Central memory CD8-positive, alpha-beta T cell (primary cell): ENCODE measurements at regions not wholly inside any gene's neighbourhood (a gene's known extent, or its start where the extent isn't known, plus 50 kb on each side); places are given as distances from the start of the nearest gene placed in this dataset.

Experiments used
- ATAC-seq: fragments of 150-1000 bp; cut with Tn5 transposase; replicated peaks from 2 replicates; pipeline ENCODE4 v1.10.0; 2022; ENCODE audit warnings: mild to moderate bottlenecking, moderate FRiP score, moderate number of reproducible peaks; ENCODE audit not compliant: poor library complexity, severe bottlenecking; ENCODE audit errors: extremely low read depth
- DNase-seq, 2 donors: peaks; one replicate each; pipeline ENCODE4 v3.0.0; 2021; ENCODE audit warnings: low spot score in 2 of 2
- H3K27ac Mint-ChIP-seq: one replicate; pipeline ENCODE4 v1.8.0; 2022; ENCODE audit warnings: low read depth, mild to moderate bottlenecking, moderate library complexity, mixed read lengths
- H3K27me3 Mint-ChIP-seq: one replicate; pipeline ENCODE4 v1.8.0; 2022; ENCODE audit warnings: mixed read lengths
- H3K36me3 Mint-ChIP-seq: one replicate; pipeline ENCODE4 v1.8.0; 2022; ENCODE audit warnings: mild to moderate bottlenecking, moderate library complexity, mixed read lengths; ENCODE audit not compliant: insufficient read depth
- H3K4me1 Mint-ChIP-seq: one replicate; pipeline ENCODE4 v1.8.0; 2022; ENCODE audit warnings: mixed read lengths
- H3K4me3 Mint-ChIP-seq: one replicate; pipeline ENCODE4 v1.8.0; 2022; ENCODE audit warnings: mild to moderate bottlenecking, moderate library complexity, mixed read lengths
- H3K9me3 Mint-ChIP-seq: one replicate; pipeline ENCODE4 v1.8.0; 2022; ENCODE audit warnings: mixed read lengths

DNA sequence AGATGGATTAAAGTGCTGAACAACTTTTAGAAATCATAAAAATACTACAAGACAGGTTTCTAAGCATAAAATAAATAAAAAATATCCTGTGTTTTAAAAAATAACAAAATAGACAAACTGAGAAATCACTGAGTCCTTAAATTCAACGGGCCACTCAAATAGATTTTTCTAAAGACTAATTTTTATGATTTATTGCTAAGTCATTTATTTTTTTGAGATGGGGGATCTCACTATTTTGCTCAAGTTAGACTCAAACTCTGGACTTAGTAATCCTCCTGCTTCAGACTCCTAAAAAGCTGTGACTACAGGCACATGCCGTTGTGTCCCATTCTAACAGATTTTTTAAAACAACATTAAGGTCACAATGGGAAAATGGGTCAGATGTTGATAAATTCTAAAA is 121.0 kb upstream of the THSD7A start:
- ATAC-seq (no peak), DNase-seq (no peak)
- Mint-ChIP-seq H3K9me3 (no peaks in the 10 kb centered on the region), H3K4me3 (no peak overlapping the region), H3K36me3 (no peaks in the 10 kb centered on the region), H3K27me3 (no peaks in the 10 kb centered on the region), H3K4me1 (no peaks in the 10 kb centered on the region), H3K27ac (no peak overlapping the region)

GRCh38 chr7:11956991-11957390 is 125.0 kb upstream of the THSD7A start:
- DNase-seq (no peak), ATAC-seq (no peak)
- Mint-ChIP-seq H3K4me3 (no peak overlapping the region), H3K36me3 (no peaks in the 10 kb centered on the region), H3K4me1 (no peaks in the 10 kb centered on the region), H3K9me3 (no peaks in the 10 kb centered on the region), H3K27me3 (no peaks in the 10 kb centered on the region), H3K27ac (no peak overlapping the region)

GRCh38 chr7:11957956-11958355 is 126.0 kb upstream of the THSD7A start:
- no peaks in the 10 kb centered on the region for H3K27me3 Mint-ChIP-seq
- no peak overlapping the region for H3K4me3 Mint-ChIP-seq
- H3K27ac Mint-ChIP-seq: no peak overlapping the region
- no peak for ATAC-seq
- no peaks in the 10 kb centered on the region for H3K4me1 Mint-ChIP-seq
- DNase-seq: no peak
- no peaks in the 10 kb centered on the region for H3K9me3 Mint-ChIP-seq
- no peaks in the 10 kb centered on the region for H3K36me3 Mint-ChIP-seq

DNA sequence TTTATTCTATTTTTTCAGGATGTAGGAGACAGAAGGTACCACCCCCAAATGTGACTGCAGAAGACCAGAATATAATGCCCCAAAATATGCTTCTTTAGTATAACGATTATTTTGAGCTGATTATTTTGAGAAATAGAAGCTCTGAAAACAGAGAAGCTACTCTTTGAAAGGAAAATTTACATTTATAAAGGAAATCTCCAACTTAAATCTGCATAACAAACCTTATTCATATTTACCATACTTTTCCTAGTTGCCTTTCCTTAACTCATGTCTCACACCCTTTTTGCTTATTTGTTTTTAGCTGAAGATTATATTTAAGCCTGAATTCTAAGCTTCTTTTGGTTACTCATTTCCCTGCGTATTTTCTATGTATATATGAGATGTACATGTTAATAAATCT is 127.1 kb upstream of the THSD7A start:
- no peak overlapping the region for H3K27ac Mint-ChIP-seq
- no peaks in the 10 kb centered on the region for H3K4me1 Mint-ChIP-seq
- H3K4me3 Mint-ChIP-seq: no peak overlapping the region
- DNase-seq (no peak), ATAC-seq (no peak)
- no peaks in the 10 kb centered on the region for H3K27me3 Mint-ChIP-seq
- no peaks in the 10 kb centered on the region for H3K9me3 Mint-ChIP-seq
- H3K36me3 Mint-ChIP-seq: no peaks in the 10 kb centered on the region

- no peak overlapping the region for H3K4me3 Mint-ChIP-seq
- H3K27ac Mint-ChIP-seq: no peak overlapping the region
- no peaks in the 10 kb centered on the region for H3K4me1 Mint-ChIP-seq
- DNase-seq (no peak), ATAC-seq (no peak)
- no peaks in the 10 kb centered on the region for H3K9me3 Mint-ChIP-seq
- H3K27me3 Mint-ChIP-seq: no peaks in the 10 kb centered on the region
- no peaks in the 10 kb centered on the region for H3K36me3 Mint-ChIP-seq
These were observed 128.6 kb upstream of the THSD7A start for GRCh38 chr7:11960621-11961020.

GRCh38 chr7:11969643-11970042 is 137.6 kb upstream of the THSD7A start:
- Mint-ChIP-seq H3K27me3 (no peaks in the 10 kb centered on the region), H3K4me1 (no peaks in the 10 kb centered on the region), H3K9me3 (no peaks in the 10 kb centered on the region), H3K36me3 (no peaks in the 10 kb centered on the region), H3K27ac (no peak overlapping the region), H3K4me3 (no peak overlapping the region)
- no peak for ATAC-seq
- DNase-seq: no peak

- no peaks in the 10 kb centered on the region for H3K27me3 Mint-ChIP-seq
- H3K4me3 Mint-ChIP-seq: no peak overlapping the region
- H3K27ac Mint-ChIP-seq: no peak overlapping the region
- no peaks in the 10 kb centered on the region for H3K4me1 Mint-ChIP-seq
- no peaks in the 10 kb centered on the region for H3K36me3 Mint-ChIP-seq
- ATAC-seq (no peak), DNase-seq (no peak)
- no peaks in the 10 kb centered on the region for H3K9me3 Mint-ChIP-seq
These were observed 138.1 kb upstream of the THSD7A start for GRCh38 chr7:11970132-11970531.

DNA sequence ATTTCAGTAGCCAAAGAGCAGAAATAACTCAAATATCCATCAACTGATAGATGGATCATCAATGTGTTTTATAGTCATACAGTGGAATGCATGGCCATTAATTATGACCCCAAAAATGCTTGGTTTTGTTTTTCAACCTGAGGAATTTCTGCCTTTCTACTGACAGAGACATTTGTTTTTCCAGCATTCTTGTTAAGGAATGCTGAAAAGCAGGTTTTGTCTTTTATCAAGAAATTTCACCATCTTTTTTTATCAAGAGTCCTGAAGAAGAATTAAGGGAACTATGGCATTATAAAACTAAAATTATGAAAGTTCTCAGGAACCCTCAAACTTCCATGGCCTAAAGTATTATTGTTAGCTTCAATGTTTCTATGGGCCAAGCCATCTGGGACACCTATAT is 153.4 kb upstream of the THSD7A start:
- H3K36me3 Mint-ChIP-seq: no peaks in the 10 kb centered on the region
- DNase-seq (no peak), ATAC-seq (no peak)
- peaks cover 5% of the 10 kb centered on the region for H3K9me3 Mint-ChIP-seq
- H3K27me3 Mint-ChIP-seq: no peaks in the 10 kb centered on the region
- no peaks in the 10 kb centered on the region for H3K4me1 Mint-ChIP-seq
- H3K4me3 Mint-ChIP-seq: no peak overlapping the region
- H3K27ac Mint-ChIP-seq: no peak overlapping the region

DNA sequence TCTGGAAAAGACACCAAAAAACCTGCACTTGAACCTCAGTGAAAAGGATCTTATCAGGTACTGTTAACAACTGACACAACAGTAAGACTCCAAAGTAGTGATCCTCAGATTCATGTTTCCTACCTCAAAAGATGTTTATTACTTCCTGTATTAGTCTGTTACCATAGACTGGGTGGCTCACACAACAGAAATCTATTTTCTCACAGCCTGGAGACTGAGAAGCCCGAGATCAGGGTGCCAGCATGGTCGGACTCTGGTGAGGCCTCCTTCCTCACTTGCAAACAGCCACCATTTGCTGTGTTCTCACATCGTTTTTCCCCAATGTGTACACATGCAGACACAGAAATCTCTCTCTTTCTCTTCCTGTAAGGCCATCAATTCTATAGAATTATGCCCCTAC is 154.0 kb upstream of the THSD7A start:
- DNase-seq (no peak), ATAC-seq (no peak)
- no peaks in the 10 kb centered on the region for H3K27me3 Mint-ChIP-seq
- no peaks in the 10 kb centered on the region for H3K36me3 Mint-ChIP-seq
- H3K4me3 Mint-ChIP-seq: no peak overlapping the region
- peaks cover 5% of the 10 kb centered on the region for H3K9me3 Mint-ChIP-seq
- H3K4me1 Mint-ChIP-seq: no peaks in the 10 kb centered on the region
- H3K27ac Mint-ChIP-seq: no peak overlapping the region

- Mint-ChIP-seq H3K36me3 (no peaks in the 10 kb centered on the region), H3K27ac (no peak overlapping the region), H3K4me1 (no peaks in the 10 kb centered on the region), H3K4me3 (no peak overlapping the region), H3K27me3 (no peaks in the 10 kb centered on the region), H3K9me3 (peaks cover under 1% of the 10 kb centered on the region)
- no peak for DNase-seq
- ATAC-seq: no peak
These were observed 156.2 kb upstream of the THSD7A start for GRCh38 chr7:11988186-11988585.

- H3K9me3 Mint-ChIP-seq: no peaks in the 10 kb centered on the region
- no peak overlapping the region for H3K27ac Mint-ChIP-seq
- DNase-seq (no peak), ATAC-seq (no peak)
- no peaks in the 10 kb centered on the region for H3K27me3 Mint-ChIP-seq
- no peaks in the 10 kb centered on the region for H3K36me3 Mint-ChIP-seq
- H3K4me3 Mint-ChIP-seq: no peak overlapping the region
- no peaks in the 10 kb centered on the region for H3K4me1 Mint-ChIP-seq
These were observed 170.4 kb upstream of the THSD7A start for GRCh38 chr7:12002428-12002827.

DNA sequence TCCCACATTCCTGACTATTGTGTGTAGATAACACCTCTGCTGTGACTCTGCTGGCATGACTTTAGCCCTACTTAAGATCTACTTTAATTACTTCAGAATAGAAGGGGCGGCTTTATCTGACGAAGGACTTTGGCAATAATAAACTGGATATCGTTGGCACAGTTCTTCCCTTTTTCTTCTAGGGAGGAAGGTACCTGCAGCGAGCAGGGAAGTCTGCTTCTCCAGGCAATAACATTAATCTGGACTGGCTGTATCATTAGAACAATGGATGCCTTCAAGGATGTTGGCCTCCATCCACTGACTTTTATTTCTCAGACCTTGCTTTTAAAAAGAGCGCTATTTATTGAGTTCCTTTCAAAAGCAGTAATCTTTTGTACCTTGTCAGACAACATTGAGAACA is 172.6 kb upstream of the THSD7A start:
- no peak for DNase-seq
- H3K9me3 Mint-ChIP-seq: no peaks in the 10 kb centered on the region
- H3K36me3 Mint-ChIP-seq: no peaks in the 10 kb centered on the region
- no peaks in the 10 kb centered on the region for H3K27me3 Mint-ChIP-seq
- no peaks in the 10 kb centered on the region for H3K4me1 Mint-ChIP-seq
- H3K27ac Mint-ChIP-seq: no peak overlapping the region
- H3K4me3 Mint-ChIP-seq: no peak overlapping the region
- ATAC-seq: no peak

DNA sequence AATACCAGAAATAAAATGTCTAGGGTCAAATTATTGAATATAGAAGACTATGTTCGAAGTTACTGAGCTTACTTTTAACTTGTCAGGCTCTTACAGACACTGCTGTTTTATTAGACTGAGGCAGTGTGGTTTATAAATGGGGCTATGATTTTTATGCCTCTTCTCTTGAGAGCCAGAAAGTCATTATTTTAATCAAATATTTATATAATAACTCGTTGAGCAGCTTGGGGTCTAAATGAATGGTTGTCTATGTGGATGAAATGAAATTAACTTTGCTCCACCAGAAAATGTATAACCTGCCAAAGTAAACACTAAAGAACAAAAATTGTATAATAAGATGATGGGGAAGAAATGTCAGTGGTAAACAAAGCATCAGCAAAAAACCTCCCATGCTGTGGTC is 175.6 kb upstream of the THSD7A start:
- H3K4me3 Mint-ChIP-seq: no peak overlapping the region
- no peaks in the 10 kb centered on the region for H3K27me3 Mint-ChIP-seq
- H3K36me3 Mint-ChIP-seq: peaks cover 1% of the 10 kb centered on the region
- H3K9me3 Mint-ChIP-seq: no peaks in the 10 kb centered on the region
- ATAC-seq (no peak), DNase-seq (no peak)
- no peak overlapping the region for H3K27ac Mint-ChIP-seq
- no peaks in the 10 kb centered on the region for H3K4me1 Mint-ChIP-seq

GRCh38 chr7:12013983-12014382 is 182.0 kb upstream of the THSD7A start:
- Mint-ChIP-seq H3K9me3 (no peaks in the 10 kb centered on the region), H3K27ac (no peak overlapping the region), H3K4me1 (no peaks in the 10 kb centered on the region)

More at GRCh38 chr7:12013983-12014382, 182.0 kb upstream of the THSD7A start:
- no peaks in the 10 kb centered on the region for H3K27me3 Mint-ChIP-seq
- DNase-seq: no peak
- no peak overlapping the region for H3K4me3 Mint-ChIP-seq
- no peak for ATAC-seq
- peaks cover 2% of the 10 kb centered on the region for H3K36me3 Mint-ChIP-seq
